Spleen (tissue), 7 donors: ENCODE measurements at regions not wholly inside any gene's neighbourhood (a gene's known extent, or its start where the extent isn't known, plus 50 kb on each side); places are given as distances from the start of the nearest gene placed in this dataset.

ENCODE experiments used
- CTCF ChIP-seq, 11 experiments: fragments of 200-600 bp in 7 of 11; fragments of 450-650 bp in 4 of 11; sonication (generic) in 4 of 11; IDR thresholded peaks in 8 of 11; conservative IDR thresholded peaks in 3 of 11; 1 replicate in 7 of 11; 2 replicates in 4 of 11; pipeline versions ENCODE4 v1.4.0 to v1.8.0; 2016 to 2021; ENCODE audit warnings: antibody characterized with exemption in 11 of 11, inconsistent platforms in 4 of 11, mild to moderate bottlenecking in 1 of 11
- POLR2AphosphoS5 ChIP-seq, 3 donors: sonication (generic); formaldehyde crosslinking; IDR thresholded peaks; one replicate each; pipeline ENCODE4 v1.5.1; 2017; ENCODE audit warnings: antibody characterized with exemption in 3 of 3
- donor health status: DM: no; HTN: no; CAD: no; lungs with moderate emphysema.
- donor health status: DM: no; HTN: no; CAD: no.
- donor health status: DM: no; HTN: no; CAD: no.

- TF ChIP-seq POLR2AphosphoS5 (IDR thresholded peaks at IDR 0.05) (no peak), CTCF (IDR thresholded peaks at IDR 0.05 in 8 of 11, conservative IDR thresholded peaks at IDR 0.05 in 3 of 11) (no peak)
These were observed 245.5 kb upstream of the NRP1 start for GRCh38 chr10:33579996-33580395.
